Effector memory CD4-positive, alpha-beta T cell (primary cell): ENCODE measurements at regions not wholly inside any gene's neighbourhood (a gene's known extent, or its start where the extent isn't known, plus 50 kb on each side); places are given as distances from the start of the nearest gene placed in this dataset.
A peak's percentile ranks its signal among the peaks of the same experiment; 100 is the strongest.

Experiments used
- DNase-seq, 3 donors: peaks; one replicate each; pipeline ENCODE4 v3.0.0-alpha.2; 2020
- H3K27ac ChIP-seq: 2 replicates; pipeline ENCODE4 v1.7.0; 2013; ENCODE audit warnings: mild to moderate bottlenecking, low read length, moderate library complexity; ENCODE audit not compliant: insufficient read depth, poor library complexity, severe bottlenecking
- H3K27me3 ChIP-seq: replicated peaks from 2 replicates; pipeline ENCODE4 v1.7.0; 2013; ENCODE audit warnings: mild to moderate bottlenecking, low read length; ENCODE audit not compliant: insufficient read depth, control insufficient read depth, poor library complexity, severe bottlenecking
- H3K36me3 ChIP-seq: 2 replicates; pipeline ENCODE4 v1.7.0; 2013; ENCODE audit warnings: mild to moderate bottlenecking, low read length, moderate library complexity; ENCODE audit not compliant: control insufficient read depth, insufficient read depth
- H3K4me1 ChIP-seq: 2 replicates; pipeline ENCODE4 v1.7.0; 2013; ENCODE audit warnings: low read length, mild to moderate bottlenecking; ENCODE audit not compliant: control insufficient read depth, insufficient read depth, poor library complexity, severe bottlenecking
- H3K4me3 ChIP-seq: 2 replicates; pipeline ENCODE4 v1.7.0; 2013; ENCODE audit warnings: low read length, low read depth, mild to moderate bottlenecking; ENCODE audit not compliant: insufficient read depth, poor library complexity, severe bottlenecking
- H3K9me3 ChIP-seq: 2 replicates; pipeline ENCODE4 v1.7.0; 2013; ENCODE audit warnings: mild to moderate bottlenecking, low read length, moderate library complexity; ENCODE audit not compliant: control insufficient read depth

DNA sequence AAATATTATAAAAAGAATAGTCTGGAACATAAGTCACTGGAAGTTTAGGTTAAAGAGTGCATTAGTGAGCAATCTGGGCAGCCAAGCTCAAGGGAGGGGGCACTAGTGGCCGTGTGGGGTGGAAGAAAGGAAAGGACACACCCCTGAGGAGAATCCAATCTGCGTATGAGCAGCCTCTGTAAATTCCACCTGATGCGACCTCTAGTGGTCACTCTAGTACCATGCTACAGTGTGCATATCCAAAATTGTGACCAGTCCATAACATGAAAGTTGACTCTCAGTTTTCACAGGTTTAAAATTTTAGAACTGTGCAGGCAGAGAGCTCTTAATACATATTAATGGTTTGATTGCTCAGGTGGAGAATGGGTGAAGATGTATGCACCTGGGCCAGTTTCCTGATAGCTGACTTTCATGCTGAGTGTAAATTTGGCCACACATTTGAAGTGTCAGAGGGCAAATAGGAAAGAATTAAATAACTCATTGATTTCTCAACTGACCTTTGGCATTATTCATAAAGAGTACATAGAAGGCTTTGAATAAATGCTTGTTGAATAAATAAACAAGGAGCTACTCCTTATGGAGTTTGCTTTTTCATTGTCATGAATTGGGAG, 105.9 kb upstream of the C21orf91 start:
- DNase-seq: peak; percentile 9 to 29 (median 9)
- no peak overlapping the region for H3K4me3 ChIP-seq

DNA sequence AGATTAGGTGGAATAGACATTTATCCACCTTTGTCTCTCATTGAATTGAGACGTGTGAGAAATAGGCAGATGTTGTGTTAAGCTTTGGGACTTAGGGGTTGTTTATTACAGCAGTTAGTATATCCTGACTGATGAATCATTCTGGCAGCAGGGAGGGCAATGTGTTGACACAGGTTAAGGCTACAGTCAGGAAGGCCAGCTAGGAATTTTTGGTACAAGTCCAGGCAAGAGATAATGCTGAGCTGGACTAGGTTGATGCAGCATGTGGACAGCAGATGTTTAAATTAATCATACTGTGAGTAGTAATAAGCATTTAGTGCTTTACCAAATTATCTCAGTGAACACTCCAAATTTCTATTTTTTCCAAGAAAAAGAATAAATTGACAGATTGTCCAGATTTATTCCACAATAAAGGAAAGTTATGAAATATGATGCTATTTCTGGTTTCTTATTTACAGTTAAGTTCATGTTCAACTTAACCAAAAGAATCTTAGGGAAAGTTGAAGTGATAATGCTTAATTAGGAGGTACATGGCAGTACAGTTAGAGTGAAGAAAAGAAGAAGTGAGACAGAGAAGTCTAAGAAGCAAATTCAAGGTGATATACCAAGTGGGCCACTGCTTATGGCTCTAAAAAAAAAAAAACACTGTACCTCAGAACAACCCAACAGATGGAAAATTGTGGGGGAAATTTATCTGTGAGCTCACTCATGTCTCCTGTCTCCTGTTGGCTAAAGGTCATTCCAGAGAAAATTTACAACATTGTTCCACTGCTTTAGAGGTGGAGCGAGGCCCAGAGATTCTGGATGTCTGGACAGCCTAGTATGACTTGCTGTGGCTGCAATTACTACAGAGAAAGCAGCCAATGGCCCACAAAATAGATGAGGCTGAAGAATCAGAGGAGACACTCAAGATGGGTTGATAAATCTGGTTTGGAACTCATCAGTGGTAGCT, 102.7 kb upstream of the C21orf91 start:
- no peaks in the 10 kb centered on the region for H3K36me3 ChIP-seq
- DNase-seq: no peak
- H3K27ac ChIP-seq: no peak overlapping the region
- H3K4me3 ChIP-seq: no peak overlapping the region
- H3K27me3 ChIP-seq: no peaks in the 10 kb centered on the region
- H3K4me1 ChIP-seq: no peaks in the 10 kb centered on the region
- H3K9me3 ChIP-seq: no peaks in the 10 kb centered on the region

More for the DNA sequence above, 105.9 kb upstream of the C21orf91 start:
- no peaks in the 10 kb centered on the region for H3K4me1 ChIP-seq
- H3K27me3 ChIP-seq: no peaks in the 10 kb centered on the region
- no peaks in the 10 kb centered on the region for H3K36me3 ChIP-seq
- H3K27ac ChIP-seq: no peak overlapping the region
- H3K9me3 ChIP-seq: no peaks in the 10 kb centered on the region

DNA sequence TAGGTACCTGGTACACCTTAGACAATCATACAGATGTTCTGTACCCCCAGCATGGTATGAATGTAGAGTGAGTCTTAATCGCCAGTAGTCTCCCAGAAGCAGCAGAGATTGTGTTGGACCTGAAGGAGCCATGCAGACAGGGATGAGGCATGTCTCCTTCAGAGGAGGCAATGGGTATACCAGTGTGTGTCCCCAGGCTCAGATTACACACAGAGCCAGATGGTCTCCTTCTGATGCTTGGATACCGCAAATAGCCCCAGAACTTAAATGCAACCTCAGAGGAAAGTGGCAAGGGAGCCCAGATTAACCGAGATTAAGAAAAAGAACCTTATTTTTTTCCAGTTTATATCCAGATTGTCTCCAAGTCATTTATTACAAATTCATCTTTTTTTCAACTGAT, 96.8 kb upstream of the C21orf91 start:
- H3K4me1 ChIP-seq: no peaks in the 10 kb centered on the region
- DNase-seq: no peak

DNA sequence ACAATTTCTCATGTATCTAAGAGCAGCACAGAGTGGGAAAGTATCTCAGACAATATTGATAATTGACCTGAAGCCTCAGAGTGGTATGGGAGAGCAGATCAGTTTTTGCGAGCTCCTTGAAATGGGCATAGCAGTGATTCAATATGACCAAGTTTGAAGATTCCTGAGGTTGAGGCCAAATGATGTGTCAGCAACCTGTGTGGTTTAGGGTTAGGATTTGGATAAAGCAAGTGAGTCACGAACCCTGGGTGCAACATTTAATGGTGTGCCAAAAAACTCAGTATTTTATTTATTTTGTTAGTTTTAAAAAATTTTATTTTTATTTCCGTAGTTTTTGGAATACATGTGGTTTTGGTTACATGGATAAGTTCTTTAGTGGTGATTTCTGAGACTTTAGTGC, 92.5 kb upstream of the C21orf91 start:
- Histone ChIP-seq H3K36me3 (no peaks in the 10 kb centered on the region), H3K27ac (no peak overlapping the region), H3K9me3 (no peaks in the 10 kb centered on the region), H3K27me3 (no peaks in the 10 kb centered on the region), H3K4me3 (no peak overlapping the region), H3K4me1 (no peaks in the 10 kb centered on the region)
- DNase-seq: no peak

More for the DNA sequence above, 96.8 kb upstream of the C21orf91 start:
- H3K9me3 ChIP-seq: no peaks in the 10 kb centered on the region
- no peak overlapping the region for H3K27ac ChIP-seq
- no peaks in the 10 kb centered on the region for H3K36me3 ChIP-seq
- no peak overlapping the region for H3K4me3 ChIP-seq
- no peaks in the 10 kb centered on the region for H3K27me3 ChIP-seq

DNA sequence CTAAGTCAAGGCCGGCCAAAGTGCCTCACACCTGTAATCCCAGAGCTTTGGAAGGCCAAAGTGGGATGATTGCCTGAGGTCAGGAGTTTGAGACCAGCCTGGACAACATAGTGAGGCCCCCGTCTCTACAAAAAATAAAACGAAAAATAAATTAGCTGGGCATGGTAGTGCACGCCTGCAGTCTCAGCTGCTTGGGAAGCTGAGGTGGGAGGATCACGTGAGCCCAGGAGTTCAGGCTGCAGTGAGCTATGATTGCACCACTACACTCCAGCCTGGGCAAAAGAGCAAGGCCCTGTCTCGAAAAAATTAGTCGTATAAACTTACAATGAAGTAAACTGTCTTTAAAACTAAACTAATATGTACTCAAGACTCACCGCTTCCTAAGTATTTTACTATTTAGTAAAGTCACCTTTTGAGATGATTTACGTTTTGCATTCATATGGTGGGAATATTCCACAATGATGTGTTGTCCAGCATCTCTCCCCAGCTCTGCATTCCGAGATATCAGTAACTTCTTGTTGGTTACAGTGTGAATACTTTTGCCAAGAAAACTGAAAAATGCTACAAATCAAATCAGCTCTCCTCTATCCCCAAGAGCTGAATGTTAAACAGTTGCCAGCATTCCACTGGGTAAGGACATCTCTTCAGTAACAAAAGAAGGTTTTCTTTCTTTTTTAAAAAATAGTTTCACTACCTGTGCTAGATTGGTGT, 84.9 kb upstream of the C21orf91 start:
- Histone ChIP-seq H3K36me3 (no peaks in the 10 kb centered on the region), H3K4me1 (peaks cover 4% of the 10 kb centered on the region), H3K4me3 (no peak overlapping the region), H3K27ac (no peak overlapping the region), H3K27me3 (no peaks in the 10 kb centered on the region), H3K9me3 (no peaks in the 10 kb centered on the region)
- DNase-seq: no peak

DNA sequence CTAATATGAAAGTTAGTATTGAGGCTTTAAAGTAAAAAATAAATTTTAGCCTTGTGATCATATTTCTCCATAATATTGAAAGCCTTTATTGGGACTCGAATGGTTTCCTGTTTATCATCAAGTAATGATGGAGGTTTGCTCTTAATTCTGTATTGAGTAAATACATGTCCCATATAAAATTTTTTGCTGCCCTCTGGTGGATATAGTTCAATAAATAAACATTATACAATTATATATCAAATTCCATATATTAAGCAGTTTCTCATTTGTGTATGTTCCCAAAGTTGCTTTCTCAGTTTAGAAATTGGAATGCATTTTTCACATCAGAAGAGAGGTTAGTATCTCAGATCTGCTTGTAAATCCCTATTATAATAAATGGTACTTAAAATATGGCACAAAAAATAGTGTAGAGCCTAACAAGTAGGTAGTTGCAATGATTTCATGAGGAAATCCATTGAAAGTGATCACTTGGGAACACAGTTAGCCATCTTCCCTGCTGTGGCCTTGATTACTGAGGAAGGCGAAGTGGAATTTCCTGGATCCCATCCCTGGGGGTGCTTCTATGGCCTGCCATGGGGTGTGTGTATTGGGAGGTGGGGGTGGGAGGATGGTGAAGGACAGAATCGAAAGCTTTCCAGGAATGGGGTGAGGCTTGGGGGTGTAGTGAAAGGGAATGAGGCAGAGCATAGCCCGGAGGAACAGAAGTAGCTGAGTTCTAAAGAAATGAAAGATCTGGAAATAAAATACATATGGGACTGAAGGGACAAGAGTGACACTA, 84.1 kb upstream of the C21orf91 start:
- no peaks in the 10 kb centered on the region for H3K36me3 ChIP-seq
- H3K9me3 ChIP-seq: no peaks in the 10 kb centered on the region
- no peak for DNase-seq
- no peaks in the 10 kb centered on the region for H3K27me3 ChIP-seq
- no peak overlapping the region for H3K27ac ChIP-seq
- no peak overlapping the region for H3K4me3 ChIP-seq
- H3K4me1 ChIP-seq: peaks cover 4% of the 10 kb centered on the region

DNA sequence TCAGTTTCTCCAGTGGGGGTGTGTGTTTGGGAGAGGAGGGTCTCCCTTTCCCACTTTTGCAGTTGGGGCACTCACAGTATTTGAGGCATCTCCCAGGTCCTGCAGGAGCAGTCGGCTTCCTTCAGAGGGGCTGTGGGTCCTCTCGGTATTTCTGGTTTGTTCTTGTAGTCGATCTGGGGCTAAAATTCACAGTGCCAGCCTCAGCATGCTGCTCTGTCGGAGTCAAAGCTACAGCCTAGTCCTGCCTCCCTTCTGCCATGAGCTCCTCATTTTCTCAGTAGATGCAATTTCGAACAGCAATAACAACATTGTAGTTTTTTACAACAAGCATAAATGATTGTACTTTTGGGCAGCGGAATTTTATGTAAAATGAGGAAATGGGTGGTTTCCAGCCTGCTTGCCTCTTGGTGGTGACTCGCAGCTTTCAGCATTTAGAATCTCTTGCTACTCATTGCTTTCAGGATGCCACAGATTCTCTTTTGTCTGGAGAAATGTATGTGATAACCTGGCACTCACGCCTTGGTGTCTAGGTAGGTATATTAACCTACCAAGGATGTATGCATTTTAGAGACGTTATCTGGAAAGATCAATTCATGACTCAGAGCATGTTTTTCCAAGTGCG, 82.4 kb upstream of the C21orf91 start:
- no peak for DNase-seq
- Histone ChIP-seq H3K4me1 (peaks cover 4% of the 10 kb centered on the region), H3K27me3 (no peaks in the 10 kb centered on the region), H3K36me3 (no peaks in the 10 kb centered on the region), H3K4me3 (no peak overlapping the region), H3K9me3 (no peaks in the 10 kb centered on the region), H3K27ac (no peak overlapping the region)

DNA sequence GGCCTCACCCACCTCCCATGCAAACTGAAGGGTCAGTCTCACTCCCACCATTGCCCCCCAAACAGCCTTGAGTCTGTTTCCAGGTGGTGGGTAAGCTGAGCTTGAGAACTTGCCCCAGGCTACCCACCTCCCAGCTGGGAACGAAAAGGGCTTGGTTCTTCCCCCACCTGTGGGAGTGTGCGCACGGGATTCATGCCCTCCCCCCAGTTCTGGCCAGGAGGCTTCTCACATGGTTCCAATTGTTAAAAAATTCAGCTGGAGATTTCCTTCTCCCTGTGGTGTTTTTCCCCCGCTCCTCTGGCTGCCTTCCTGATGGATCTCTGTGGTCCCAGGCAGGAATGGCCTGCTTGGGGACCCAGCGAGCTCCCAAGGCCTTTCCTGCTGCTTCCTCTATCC, 81.8 kb upstream of the C21orf91 start:
- H3K4me3 ChIP-seq: no peak overlapping the region
- H3K4me1 ChIP-seq: peaks cover 4% of the 10 kb centered on the region
- H3K9me3 ChIP-seq: no peaks in the 10 kb centered on the region
- H3K36me3 ChIP-seq: no peaks in the 10 kb centered on the region
- H3K27ac ChIP-seq: no peak overlapping the region
- H3K27me3 ChIP-seq: no peaks in the 10 kb centered on the region
- no peak for DNase-seq

DNA sequence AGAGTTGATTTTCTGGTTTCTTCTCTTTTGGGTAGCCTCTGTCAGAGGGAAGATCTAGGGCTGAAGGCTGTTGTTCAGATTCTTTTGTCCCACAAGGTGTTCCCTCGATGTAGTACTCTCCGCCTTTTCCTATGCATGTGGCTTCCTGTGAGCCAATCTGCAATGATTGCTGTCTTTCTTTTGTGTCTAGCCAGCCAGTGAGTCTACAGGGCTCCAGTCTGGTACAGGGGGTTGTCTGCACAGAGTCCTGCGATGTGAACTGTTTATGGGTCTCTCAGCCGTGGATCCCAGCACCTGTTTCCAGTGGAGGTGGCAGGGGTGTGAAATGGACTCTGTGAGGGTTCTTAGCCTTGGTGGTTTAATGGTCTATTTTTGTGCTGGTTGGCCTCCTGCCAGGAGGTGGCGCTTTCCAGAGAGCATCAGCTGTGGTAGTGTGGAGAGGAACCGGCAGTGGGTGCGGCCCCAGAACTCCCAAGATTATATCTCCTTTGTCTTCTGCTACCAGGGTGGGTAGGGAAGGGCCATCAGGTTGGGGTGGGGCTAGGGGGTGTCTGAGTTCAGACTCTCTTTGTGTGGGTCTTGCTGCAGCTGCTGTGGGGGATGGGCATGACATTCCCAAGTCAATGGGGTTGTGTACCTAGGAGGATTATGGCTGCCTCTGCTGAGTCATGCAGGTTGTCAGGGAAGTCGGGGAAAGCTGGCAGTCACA, 81.3 kb upstream of the C21orf91 start:
- no peaks in the 10 kb centered on the region for H3K27me3 ChIP-seq
- no peak overlapping the region for H3K4me3 ChIP-seq
- H3K27ac ChIP-seq: no peak overlapping the region
- H3K9me3 ChIP-seq: no peaks in the 10 kb centered on the region
- no peak for DNase-seq
- peaks cover 4% of the 10 kb centered on the region for H3K4me1 ChIP-seq
- no peaks in the 10 kb centered on the region for H3K36me3 ChIP-seq
